GM19324 (cell line): ENCODE measurements at regions not wholly inside any gene's neighbourhood (a gene's known extent, or its start where the extent isn't known, plus 50 kb on each side); places are given as distances from the start of the nearest gene placed in this dataset.

Source experiments
- ATAC-seq: cut with Tn5 transposase; IDR thresholded peaks from one replicate; pipeline ENCODE4 v1.9.1; 2021; ENCODE audit warnings: mild to moderate bottlenecking, moderate library complexity; ENCODE audit not compliant: unreplicated experiment, low FRiP score

GRCh38 chr3:143206955-143207337 lies 87.4 kb downstream of the CHST2 start:
- ATAC-seq = peak; percentile 10

DNA sequence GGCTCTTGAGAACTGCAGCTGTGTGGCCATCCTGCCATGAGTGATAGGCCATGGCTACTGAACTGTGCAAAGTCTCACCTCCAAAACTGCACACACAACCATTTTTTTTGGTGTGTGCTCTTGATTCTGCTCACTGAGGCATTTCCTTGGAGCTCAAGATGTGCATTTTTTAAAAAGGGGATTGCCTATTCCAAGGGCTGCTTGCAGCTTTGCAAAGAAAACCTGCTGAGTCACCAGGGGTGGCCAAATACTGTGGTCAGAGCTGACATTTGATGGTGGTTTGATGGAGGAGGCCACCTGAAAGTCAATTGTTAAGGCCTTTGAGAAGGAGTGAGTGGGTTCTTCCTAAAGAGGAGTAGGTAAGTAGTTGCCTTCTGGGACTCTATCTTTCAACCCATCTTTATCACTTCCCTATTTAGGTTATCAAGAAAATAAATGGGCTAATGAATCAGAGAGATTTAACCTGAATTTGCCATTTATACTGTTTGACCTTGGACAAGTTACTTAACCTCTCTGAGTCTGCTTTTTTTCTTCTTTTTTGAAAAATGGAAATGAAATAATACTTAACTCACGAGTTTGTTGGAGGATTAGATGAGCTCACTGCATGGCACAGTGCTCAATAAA lies 87.9 kb downstream of the CHST2 start:
- ATAC-seq = peak; percentile 77

GRCh38 chr3:143208976-143209714 lies 89.6 kb downstream of the CHST2 start:
- ATAC-seq = no peak

GRCh38 chr3:143209715-143210059 lies 90.1 kb downstream of the CHST2 start:
- ATAC-seq = no peak

GRCh38 chr3:143210141-143210540 lies 90.6 kb downstream of the CHST2 start:
- ATAC-seq = no peak

DNA sequence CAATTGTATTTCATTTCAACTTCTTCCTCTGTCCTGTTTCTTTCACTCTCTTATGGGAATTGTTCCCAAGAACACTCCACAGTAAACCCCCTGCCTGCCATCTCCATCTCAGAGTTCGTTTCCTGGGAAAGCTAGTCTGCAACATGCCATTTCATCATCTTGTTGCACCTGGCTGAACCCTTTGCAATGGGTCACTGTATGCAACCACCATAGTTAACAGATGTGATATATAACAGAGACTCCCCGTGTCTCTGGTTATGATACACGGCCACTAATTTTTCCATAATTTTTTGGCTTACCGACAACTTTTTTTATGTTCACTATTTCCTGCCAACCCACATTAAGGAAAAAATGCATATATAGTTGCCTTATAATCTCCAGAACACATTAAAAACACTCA lies 95.5 kb downstream of the CHST2 start:
- no peak for ATAC-seq
